OCI-LY3 (cell line): ENCODE measurements at regions not wholly inside any gene's neighbourhood (a gene's known extent, or its start where the extent isn't known, plus 50 kb on each side); places are given as distances from the start of the nearest gene placed in this dataset.

Source experiments
- H2AFZ ChIP-seq: fragments of 200-600, 300-600 bp; shearing (Covaris generic); 2 replicates; pipeline ENCODE4 v1.6.0; 2014; ENCODE audit warnings: antibody characterized with exemption, low read depth, low read length
- H3K27ac ChIP-seq: fragments of 200-600, 300-600 bp; sonication (generic); 2 replicates; pipeline ENCODE4 v1.5.1; 2014; ENCODE audit warnings: mild to moderate bottlenecking, low read length, moderate library complexity, mixed read lengths
- H3K27me3 ChIP-seq: fragments of 200-600, 300-600 bp; sonication (generic); 2 replicates; pipeline ENCODE4 v1.6.1; 2014; ENCODE audit warnings: low read depth, low read length, mixed read lengths
- H3K36me3 ChIP-seq: fragments of 200-600, 300-600 bp; sonication (generic); replicated peaks from 2 replicates; pipeline ENCODE3; 2014; ENCODE audit warnings: low read depth, low read length, mixed read lengths
- H3K4me1 ChIP-seq: fragments of 300-600, 200-600 bp; sonication (generic); 2 replicates; pipeline ENCODE4 v1.6.1; 2014; ENCODE audit warnings: low read length, mixed read lengths
- H3K4me2 ChIP-seq: fragments of 200-600, 300-600 bp; sonication (generic); 2 replicates; pipeline ENCODE4 v1.6.1; 2014; ENCODE audit warnings: low read length, mixed read lengths
- H3K4me3 ChIP-seq: fragments of 300-600, 200-600 bp; sonication (generic); 2 replicates; pipeline ENCODE4 v1.5.1; 2014; ENCODE audit warnings: antibody characterized with exemption, mild to moderate bottlenecking, low read length, moderate library complexity
- H3K79me2 ChIP-seq: fragments of 300-600, 200-600 bp; shearing (Covaris generic); 2 replicates; pipeline ENCODE4 v1.6.1; 2014; ENCODE audit warnings: mild to moderate bottlenecking, low read length, mixed read lengths
- H3K9ac ChIP-seq: fragments of 300-600, 200-600 bp; shearing (Covaris generic); 2 replicates; pipeline ENCODE4 v1.6.0; 2014; ENCODE audit warnings: mild to moderate bottlenecking, low read length, moderate library complexity
- H3K9me3 ChIP-seq: fragments of 200-600, 300-600 bp; shearing (Covaris generic); 2 replicates; pipeline ENCODE4 v1.6.1; 2014; ENCODE audit warnings: low read length, mixed read lengths; ENCODE audit not compliant: insufficient read depth
- H4K20me1 ChIP-seq: fragments of 200-600, 300-600 bp; sonication (generic); 2 replicates; pipeline ENCODE4 v1.6.1; 2016; ENCODE audit warnings: low read length, mixed read lengths; ENCODE audit not compliant: insufficient read depth
- EZH2phosphoT487 ChIP-seq: fragments of 200-600 bp; shearing (Covaris generic); IDR thresholded peaks from 2 replicates; pipeline ENCODE4 v1.6.1; 2018; ENCODE audit warnings: antibody characterized with exemption, mixed run types, low read depth
- TF ChIP-seq, protein P1 (sequence below): fragments of 200-600, 300-600 bp; sonication (generic); IDR thresholded peaks from 2 replicates; pipeline ENCODE4 v1.5.1; 2014; ENCODE audit warnings: antibody characterized with exemption, low read length, low read depth

DNA sequence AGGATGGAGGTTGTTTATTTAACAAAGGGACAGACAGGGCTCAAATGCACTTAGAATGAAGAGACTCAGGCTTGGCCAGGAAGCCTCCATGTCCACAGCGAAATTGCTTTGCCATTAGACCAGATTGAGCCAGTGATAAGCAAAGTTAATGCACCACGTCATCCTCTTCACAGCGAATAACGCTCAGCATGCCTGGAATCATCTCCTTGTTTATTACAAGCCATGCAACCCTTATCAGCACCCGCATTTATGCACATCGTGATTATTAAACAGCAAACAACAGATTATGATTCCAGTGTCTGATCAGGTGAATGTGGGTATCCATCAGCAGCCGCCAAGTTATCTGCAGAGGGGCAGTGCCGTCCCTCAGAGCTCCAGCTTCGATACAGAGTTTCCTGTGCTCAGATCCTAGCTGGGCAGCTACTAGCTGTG, 175.0 kb upstream of the TMEM132C start:
- Histone ChIP-seq H3K27me3 (no peaks in the 10 kb centered on the region), H3K27ac (no peak overlapping the region), H3K36me3 (no peaks in the 10 kb centered on the region), H3K9me3 (no peaks in the 10 kb centered on the region), H4K20me1 (no peaks in the 10 kb centered on the region), H3K4me2 (no peak overlapping the region), H3K4me3 (no peak overlapping the region), H3K9ac (no peak overlapping the region), H3K4me1 (no peaks in the 10 kb centered on the region), H3K79me2 (no peaks in the 10 kb centered on the region), H2AFZ (no peak overlapping the region)
- no peak for TF ChIP-seq EZH2phosphoT487
- TF ChIP-seq, protein P1, sequence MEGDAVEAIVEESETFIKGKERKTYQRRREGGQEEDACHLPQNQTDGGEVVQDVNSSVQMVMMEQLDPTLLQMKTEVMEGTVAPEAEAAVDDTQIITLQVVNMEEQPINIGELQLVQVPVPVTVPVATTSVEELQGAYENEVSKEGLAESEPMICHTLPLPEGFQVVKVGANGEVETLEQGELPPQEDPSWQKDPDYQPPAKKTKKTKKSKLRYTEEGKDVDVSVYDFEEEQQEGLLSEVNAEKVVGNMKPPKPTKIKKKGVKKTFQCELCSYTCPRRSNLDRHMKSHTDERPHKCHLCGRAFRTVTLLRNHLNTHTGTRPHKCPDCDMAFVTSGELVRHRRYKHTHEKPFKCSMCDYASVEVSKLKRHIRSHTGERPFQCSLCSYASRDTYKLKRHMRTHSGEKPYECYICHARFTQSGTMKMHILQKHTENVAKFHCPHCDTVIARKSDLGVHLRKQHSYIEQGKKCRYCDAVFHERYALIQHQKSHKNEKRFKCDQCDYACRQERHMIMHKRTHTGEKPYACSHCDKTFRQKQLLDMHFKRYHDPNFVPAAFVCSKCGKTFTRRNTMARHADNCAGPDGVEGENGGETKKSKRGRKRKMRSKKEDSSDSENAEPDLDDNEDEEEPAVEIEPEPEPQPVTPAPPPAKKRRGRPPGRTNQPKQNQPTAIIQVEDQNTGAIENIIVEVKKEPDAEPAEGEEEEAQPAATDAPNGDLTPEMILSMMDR, result no peak

DNA sequence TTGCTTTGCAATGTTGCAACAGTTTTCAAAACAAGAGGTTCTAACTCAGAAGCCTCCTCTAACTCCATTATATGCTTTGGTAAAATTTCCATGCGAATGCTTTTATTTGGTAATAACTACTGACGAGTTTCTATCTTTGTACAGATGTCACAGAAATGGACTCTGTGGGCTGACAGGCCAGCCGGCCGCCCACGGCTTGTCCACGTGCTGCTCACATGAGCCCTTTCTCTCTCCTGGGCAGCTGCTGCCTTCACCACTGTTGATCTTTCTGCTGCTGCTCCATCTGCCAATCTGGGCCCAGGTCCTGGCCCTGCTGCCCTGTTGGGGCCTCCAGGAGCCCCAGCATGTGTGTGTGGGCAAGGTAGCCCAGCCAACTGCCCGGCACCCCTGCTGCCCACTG, 168.2 kb upstream of the TMEM132C start:
- TF ChIP-seq, protein P1, result no peak
- TF ChIP-seq EZH2phosphoT487, result no peak

DNA sequence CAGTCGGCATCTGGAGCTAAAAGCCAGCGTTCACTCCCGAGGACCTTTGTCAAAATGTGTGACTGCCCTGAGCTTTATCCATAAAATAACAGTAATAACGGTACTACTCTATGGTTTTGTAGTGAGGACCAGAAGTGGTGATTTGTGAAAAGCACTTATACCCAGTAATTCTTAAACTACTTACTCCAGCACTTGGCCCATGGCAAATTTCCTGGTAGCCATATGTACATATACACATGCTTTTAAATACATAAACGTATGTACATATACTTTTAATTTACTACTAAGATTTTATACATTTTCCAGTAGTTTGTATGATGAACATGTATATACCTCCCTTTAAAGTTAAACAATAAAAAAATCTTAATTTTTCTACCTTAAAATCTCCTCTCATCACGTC, 163.8 kb upstream of the TMEM132C start:
- no peak overlapping the region for H3K27ac ChIP-seq
- H3K36me3 ChIP-seq, result no peaks in the 10 kb centered on the region
- H3K4me3 ChIP-seq, result no peak overlapping the region
- no peaks in the 10 kb centered on the region for H3K4me1 ChIP-seq
- H3K9me3 ChIP-seq, result no peaks in the 10 kb centered on the region
- no peak overlapping the region for H3K4me2 ChIP-seq
- TF ChIP-seq, protein P1, result no peak
- no peak overlapping the region for H2AFZ ChIP-seq
- no peaks in the 10 kb centered on the region for H3K79me2 ChIP-seq
- H3K27me3 ChIP-seq, result no peaks in the 10 kb centered on the region
- H3K9ac ChIP-seq, result no peak overlapping the region
- no peaks in the 10 kb centered on the region for H4K20me1 ChIP-seq

More for the DNA sequence above, 168.2 kb upstream of the TMEM132C start:
- no peak overlapping the region for H2AFZ ChIP-seq
- H4K20me1 ChIP-seq, result no peaks in the 10 kb centered on the region
- H3K4me3 ChIP-seq, result no peak overlapping the region
- H3K4me1 ChIP-seq, result no peaks in the 10 kb centered on the region
- H3K79me2 ChIP-seq, result no peaks in the 10 kb centered on the region
- H3K9ac ChIP-seq, result no peak overlapping the region
- no peak overlapping the region for H3K4me2 ChIP-seq
- H3K9me3 ChIP-seq, result no peaks in the 10 kb centered on the region
- no peak overlapping the region for H3K27ac ChIP-seq
- H3K27me3 ChIP-seq, result no peaks in the 10 kb centered on the region
- no peaks in the 10 kb centered on the region for H3K36me3 ChIP-seq

DNA sequence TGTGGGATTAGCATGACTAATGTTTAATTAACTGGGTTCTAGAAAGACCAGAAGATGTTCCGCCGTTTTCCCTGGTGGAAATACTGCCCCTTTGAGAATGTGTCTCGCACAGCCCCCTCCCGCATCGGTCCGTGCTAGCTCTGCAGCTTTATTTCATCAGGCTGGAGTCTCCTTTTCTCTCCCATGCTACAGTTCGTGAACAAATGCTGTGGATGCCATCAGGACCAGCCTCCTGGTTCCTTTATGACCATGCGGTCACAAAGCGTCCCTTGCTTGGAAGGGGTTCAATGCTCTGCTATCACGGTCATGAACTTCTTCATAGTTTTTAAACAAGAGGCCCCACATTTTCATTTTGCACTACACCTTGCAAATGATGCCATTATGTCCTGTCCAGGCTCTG, 157.7 kb upstream of the TMEM132C start:
- H3K36me3 ChIP-seq, result no peaks in the 10 kb centered on the region
- TF ChIP-seq, protein P1, result no peak
- no peak for TF ChIP-seq EZH2phosphoT487
- no peak overlapping the region for H3K27ac ChIP-seq
- H3K4me3 ChIP-seq, result no peak overlapping the region
- H3K9ac ChIP-seq, result no peak overlapping the region
- H3K9me3 ChIP-seq, result no peaks in the 10 kb centered on the region
- no peaks in the 10 kb centered on the region for H4K20me1 ChIP-seq
- H3K79me2 ChIP-seq, result no peaks in the 10 kb centered on the region
- no peak overlapping the region for H2AFZ ChIP-seq
- no peak overlapping the region for H3K4me2 ChIP-seq
- peaks cover under 1% of the 10 kb centered on the region; the same call in 1 of the 2 replicates for H3K4me1 ChIP-seq
- no peaks in the 10 kb centered on the region for H3K27me3 ChIP-seq
